Neural progenitor cell (in vitro differentiated cells): ENCODE measurements at regions not wholly inside any gene's neighbourhood (a gene's known extent, or its start where the extent isn't known, plus 50 kb on each side); places are given as distances from the start of the nearest gene placed in this dataset.
"Not testable (repeated sequence)": the region's sequence is repeated elsewhere in the genome, so short reads cannot be mapped to it uniquely, and the experiment has no call there.

ENCODE experiments used
- DNase-seq: peaks from one replicate; pipeline ENCODE4 v3.0.0-alpha.2; 2016; ENCODE audit warnings: low spot score
- H2AFZ ChIP-seq: fragments of 200-600 bp; sonication (generic); replicated peaks from 2 replicates; pipeline ENCODE4 v1.6.1; 2016; ENCODE audit warnings: antibody characterized with exemption
- H3F3A ChIP-seq: fragments of 200-600 bp; sonication (generic); 2 replicates; pipeline ENCODE4 v1.6.1; 2016; ENCODE audit warnings: antibody characterized with exemption, low read depth
- H3K27ac ChIP-seq: fragments of 200-600 bp; sonication (generic); 2 replicates; pipeline ENCODE4 v1.5.1; 2016; ENCODE audit warnings: mild to moderate bottlenecking
- H3K27me3 ChIP-seq: fragments of 200-600 bp; sonication (generic); 2 replicates; pipeline ENCODE4 v1.6.1; 2016; ENCODE audit warnings: mild to moderate bottlenecking, moderate library complexity
- H3K36me3 ChIP-seq: fragments of 200-600 bp; sonication (generic); 2 replicates; pipeline ENCODE4 v1.5.1; 2016
- H3K4me1 ChIP-seq: fragments of 200-600 bp; sonication (generic); 2 replicates; pipeline ENCODE4 v1.6.1; 2016; ENCODE audit warnings: mixed run types
- H3K4me2 ChIP-seq: fragments of 200-600 bp; sonication (generic); 2 replicates; pipeline ENCODE4 v1.6.1; 2016
- H3K4me3 ChIP-seq: fragments of 200-600 bp; sonication (generic); 2 replicates; pipeline ENCODE4 v1.5.1; 2016
- H3K79me2 ChIP-seq: fragments of 200-600 bp; sonication (generic); 2 replicates; pipeline ENCODE4 v1.6.1; 2016; ENCODE audit warnings: low read depth
- H3K9ac ChIP-seq: fragments of 200-600 bp; sonication (generic); 2 replicates; pipeline ENCODE4 v1.6.1; 2016
- H3K9me3 ChIP-seq: fragments of 200-600 bp; sonication (generic); 2 replicates; pipeline ENCODE4 v1.5.1; 2016; ENCODE audit warnings: low read depth
- H4K20me1 ChIP-seq: fragments of 200-600 bp; sonication (generic); 2 replicates; pipeline ENCODE4 v1.6.1; 2016; ENCODE audit warnings: low read depth
- H3K27ac Mint-ChIP-seq: 3 replicates; pipeline ENCODE4 v1.8.0; 2021; ENCODE audit warnings: mixed read lengths
- H3K27me3 Mint-ChIP-seq: 2 replicates; pipeline ENCODE4 v1.8.0; 2022; ENCODE audit warnings: low read depth, mild to moderate bottlenecking, inconsistent platforms, moderate library complexity, mixed read lengths; ENCODE audit not compliant: insufficient read depth
- H3K36me3 Mint-ChIP-seq: 3 replicates; pipeline ENCODE4 v1.8.0; 2021; ENCODE audit warnings: mixed read lengths
- H3K4me1 Mint-ChIP-seq: 3 replicates; pipeline ENCODE4 v1.8.0; 2021; ENCODE audit warnings: mixed read lengths
- H3K4me3 Mint-ChIP-seq: 3 replicates; pipeline ENCODE4 v1.8.0; 2021; ENCODE audit warnings: mild to moderate bottlenecking, moderate library complexity, mixed read lengths
- H3K9me3 Mint-ChIP-seq: 3 replicates; pipeline ENCODE4 v1.8.0; 2020; ENCODE audit warnings: mixed read lengths
- CTCF ChIP-seq: fragments of 200-600 bp; sonication (generic); IDR thresholded peaks from 2 replicates; pipeline ENCODE4 v1.5.1; 2017; ENCODE audit warnings: antibody characterized with exemption, mild to moderate bottlenecking
- EZH2 ChIP-seq: fragments of 200-600 bp; sonication (generic); IDR thresholded peaks from 2 replicates; pipeline ENCODE4 v1.6.1; 2017; ENCODE audit warnings: antibody characterized with exemption, mild to moderate bottlenecking, moderate library complexity
- EZH2phosphoT487 ChIP-seq: fragments of 200-600 bp; sonication (generic); IDR thresholded peaks from 2 replicates; pipeline ENCODE4 v1.6.1; 2017; ENCODE audit warnings: antibody characterized with exemption

GRCh38 chr2:113351375-113352355 is 72.9 kb upstream of the PAX8 start:
- TF ChIP-seq EZH2 (no peak), EZH2phosphoT487 (no peak), CTCF (no peak)
- Histone ChIP-seq H3K9ac (no peak overlapping the region), H3K4me2 (no peak overlapping the region), H3K27me3 (peaks cover 3% of the 10 kb centered on the region), H3K4me1 (peaks cover 19% of the 10 kb centered on the region), H3F3A (peaks cover 5% of the 10 kb centered on the region), H2AFZ (no peak overlapping the region), H3K4me3 (no peak overlapping the region), H3K36me3 (no peaks in the 10 kb centered on the region), H3K9me3 (no peaks in the 10 kb centered on the region), H4K20me1 (no peaks in the 10 kb centered on the region), H3K27ac (no peak overlapping the region), H3K79me2 (no peaks in the 10 kb centered on the region)
- Mint-ChIP-seq H3K27ac (no peak overlapping the region), H3K9me3 (peaks cover 4% of the 10 kb centered on the region), H3K36me3 (peaks cover 2% of the 10 kb centered on the region), H3K27me3 (no peaks in the 10 kb centered on the region), H3K4me1 (peaks cover 19% of the 10 kb centered on the region), H3K4me3 (no peak overlapping the region)
- no peak for DNase-seq

- DNase-seq, H2AFZ ChIP-seq, H3K4me3 ChIP-seq, H3K4me2 ChIP-seq, H3K27me3 Mint-ChIP-seq, H3K9ac ChIP-seq, H3K27ac ChIP-seq, H3K36me3 ChIP-seq, H3F3A ChIP-seq, H4K20me1 ChIP-seq, H3K27me3 ChIP-seq, H3K4me1 ChIP-seq, H3K4me3 Mint-ChIP-seq, H3K36me3 Mint-ChIP-seq, H3K9me3 Mint-ChIP-seq, H3K79me2 ChIP-seq, H3K27ac Mint-ChIP-seq, H3K9me3 ChIP-seq: not testable (repeated sequence)
- peaks cover 17% of the 10 kb centered on the region for H3K4me1 Mint-ChIP-seq
These were observed 65.1 kb upstream of the PAX8 start for GRCh38 chr2:113343800-113344199.

GRCh38 chr2:113342650-113343049 is 63.9 kb upstream of the PAX8 start:
- Histone ChIP-seq H3K4me3 (no peak overlapping the region), H3K36me3 (no peaks in the 10 kb centered on the region), H3K27ac (no peak overlapping the region), H3K9me3 (no peaks in the 10 kb centered on the region), H3K79me2 (no peaks in the 10 kb centered on the region), H3K9ac (no peak overlapping the region), H2AFZ (no peak overlapping the region), H4K20me1 (no peaks in the 10 kb centered on the region), H3K27me3 (peaks cover 5% of the 10 kb centered on the region), H3K4me2 (no peak overlapping the region), H3K4me1 (no peaks in the 10 kb centered on the region), H3F3A (no peaks in the 10 kb centered on the region)
- Mint-ChIP-seq H3K27me3 (peaks cover 4% of the 10 kb centered on the region), H3K4me1 (peaks cover 17% of the 10 kb centered on the region), H3K9me3 (no peaks in the 10 kb centered on the region), H3K4me3 (no peak overlapping the region), H3K36me3 (no peaks in the 10 kb centered on the region), H3K27ac (no peak overlapping the region)
- TF ChIP-seq CTCF = no peak
- no peak for DNase-seq

- not testable (repeated sequence) for H3K4me3 Mint-ChIP-seq, H3K27ac ChIP-seq, H3K27ac Mint-ChIP-seq, H3K79me2 ChIP-seq, H3K4me1 ChIP-seq, H3K27me3 ChIP-seq, H3K4me2 ChIP-seq, DNase-seq, H3K4me3 ChIP-seq, H4K20me1 ChIP-seq, H2AFZ ChIP-seq, H3K27me3 Mint-ChIP-seq, H3K36me3 Mint-ChIP-seq, H3F3A ChIP-seq, H3K36me3 ChIP-seq, H3K9me3 ChIP-seq, H3K9ac ChIP-seq, H3K9me3 Mint-ChIP-seq
- H3K4me1 Mint-ChIP-seq = peaks cover 17% of the 10 kb centered on the region
These were observed 63.1 kb upstream of the PAX8 start for GRCh38 chr2:113341870-113342253.
